MM.1S (cell line): ENCODE measurements at regions not wholly inside any gene's neighbourhood (a gene's known extent, or its start where the extent isn't known, plus 50 kb on each side); places are given as distances from the start of the nearest gene placed in this dataset.

Experiments used
- DNase-seq: peaks from one replicate; pipeline ENCODE4 v3.0.0-alpha.2; 2015
- H2AFZ ChIP-seq: fragments of 300-600 bp; sonication (generic); 2 replicates; pipeline ENCODE4 v1.6.0; 2016; ENCODE audit warnings: antibody characterized with exemption, low read length
- H3F3A ChIP-seq: fragments of 300-600 bp; sonication (generic); 2 replicates; pipeline ENCODE4 v1.6.1; 2016; ENCODE audit warnings: mild to moderate bottlenecking, antibody characterized with exemption, low read length, moderate library complexity, mixed read lengths; ENCODE audit not compliant: insufficient read depth
- H3K27ac ChIP-seq: fragments of 300-600 bp; sonication (generic); 2 replicates; pipeline ENCODE4 v1.5.1; 2016; ENCODE audit warnings: mild to moderate bottlenecking, low read length
- H3K27me3 ChIP-seq: fragments of 300-600 bp; sonication (generic); replicated peaks from 2 replicates; pipeline ENCODE4 v1.6.0; 2016; ENCODE audit warnings: low read length; ENCODE audit not compliant: insufficient read depth
- H3K36me3 ChIP-seq: fragments of 300-600 bp; sonication (generic); replicated peaks from 2 replicates; pipeline ENCODE4 v1.6.1; 2016; ENCODE audit warnings: mild to moderate bottlenecking, low read length, mixed read lengths; ENCODE audit not compliant: insufficient read depth
- H3K4me1 ChIP-seq: fragments of 300-600 bp; sonication (generic); 2 replicates; pipeline ENCODE4 v1.6.1; 2016; ENCODE audit warnings: low read length, mixed read lengths
- H3K4me2 ChIP-seq: fragments of 300-600 bp; sonication (generic); 2 replicates; pipeline ENCODE4 v1.6.0; 2016; ENCODE audit warnings: low read depth, low read length
- H3K4me3 ChIP-seq: fragments of 300-600 bp; sonication (generic); 2 replicates; pipeline ENCODE4 v1.5.1; 2016; ENCODE audit warnings: low read length, mixed read lengths
- H3K79me2 ChIP-seq: fragments of 300-600 bp; sonication (generic); 2 replicates; pipeline ENCODE4 v1.6.1; 2016; ENCODE audit warnings: mixed run types, low read length, mixed read lengths
- H3K9ac ChIP-seq: fragments of 300-600 bp; sonication (generic); 2 replicates; pipeline ENCODE4 v1.6.1; 2016; ENCODE audit warnings: low read length, mixed read lengths
- H3K9me2 ChIP-seq: fragments of 300-600 bp; sonication (generic); replicated peaks from 2 replicates; pipeline ENCODE4 v1.6.1; 2016; ENCODE audit warnings: mild to moderate bottlenecking, low read length, mixed read lengths; ENCODE audit not compliant: insufficient read depth
- H3K9me3 ChIP-seq: fragments of 300-600 bp; sonication (generic); replicated peaks from 2 replicates; pipeline ENCODE4 v1.6.1; 2016; ENCODE audit warnings: mild to moderate bottlenecking, low read length, mixed read lengths; ENCODE audit not compliant: insufficient read depth
- H4K20me1 ChIP-seq: fragments of 300-600 bp; sonication (generic); 2 replicates; pipeline ENCODE4 v1.6.1; 2016; ENCODE audit warnings: mild to moderate bottlenecking, low read length, moderate library complexity, mixed read lengths; ENCODE audit not compliant: insufficient read depth
- CTCF ChIP-seq: fragments of 300-600 bp; sonication (generic); IDR thresholded peaks from 2 replicates; pipeline ENCODE4 v1.5.1; 2016; ENCODE audit warnings: antibody characterized with exemption, low read length, mixed read lengths
- EZH2 ChIP-seq: fragments of 300-600 bp; sonication (generic); optimal IDR thresholded peaks from 2 replicates; pipeline ENCODE3; 2017; ENCODE audit warnings: low read depth, mild to moderate bottlenecking, antibody characterized with exemption, low read length, mixed read lengths
- EZH2phosphoT487 ChIP-seq: fragments of 300-600 bp; sonication (generic); IDR thresholded peaks from 2 replicates; pipeline ENCODE4 v1.6.1; 2018; ENCODE audit warnings: antibody characterized with exemption, low read length

GRCh38 chr10:30215141-30215540 lies 133.9 kb downstream of the MTPAP start:
- Histone ChIP-seq H3K27ac (no peak overlapping the region), H3K9ac (no peak overlapping the region), H3K4me1 (no peaks in the 10 kb centered on the region), H3K9me3 (no peaks in the 10 kb centered on the region), H3K9me2 (no peaks in the 10 kb centered on the region), H2AFZ (no peak overlapping the region), H3K79me2 (no peaks in the 10 kb centered on the region), H3K4me3 (no peak overlapping the region), H4K20me1 (no peaks in the 10 kb centered on the region), H3K27me3 (no peaks in the 10 kb centered on the region), H3K4me2 (no peak overlapping the region), H3K36me3 (no peaks in the 10 kb centered on the region), H3F3A (no peaks in the 10 kb centered on the region)
- no peak for TF ChIP-seq CTCF
- TF ChIP-seq EZH2phosphoT487, result no peak
- no peak for TF ChIP-seq EZH2
- DNase-seq, result no peak

GRCh38 chr10:30210296-30210695 lies 138.8 kb downstream of the MTPAP start:
- Histone ChIP-seq H3K9me2 (no peaks in the 10 kb centered on the region), H2AFZ (no peak overlapping the region), H4K20me1 (no peaks in the 10 kb centered on the region), H3K4me3 (no peak overlapping the region), H3K27ac (no peak overlapping the region), H3K79me2 (no peaks in the 10 kb centered on the region), H3K9ac (no peak overlapping the region), H3K27me3 (no peaks in the 10 kb centered on the region), H3K9me3 (no peaks in the 10 kb centered on the region), H3F3A (no peaks in the 10 kb centered on the region), H3K4me2 (no peak overlapping the region), H3K36me3 (no peaks in the 10 kb centered on the region), H3K4me1 (no peaks in the 10 kb centered on the region)
- DNase-seq, result no peak
- no peak for TF ChIP-seq EZH2
- TF ChIP-seq EZH2phosphoT487, result no peak
- TF ChIP-seq CTCF, result no peak

- Histone ChIP-seq H3K9me3 (no peaks in the 10 kb centered on the region), H3K9ac (no peak overlapping the region), H3K36me3 (no peaks in the 10 kb centered on the region), H3K9me2 (no peaks in the 10 kb centered on the region), H2AFZ (no peak overlapping the region), H4K20me1 (no peaks in the 10 kb centered on the region), H3F3A (no peaks in the 10 kb centered on the region), H3K4me2 (no peak overlapping the region), H3K27me3 (no peaks in the 10 kb centered on the region), H3K4me3 (no peak overlapping the region), H3K27ac (no peak overlapping the region), H3K79me2 (no peaks in the 10 kb centered on the region), H3K4me1 (no peaks in the 10 kb centered on the region)
- TF ChIP-seq CTCF, result no peak
- TF ChIP-seq EZH2phosphoT487, result no peak
- TF ChIP-seq EZH2, result no peak
- DNase-seq, result no peak
These were observed 140.7 kb downstream of the MTPAP start for GRCh38 chr10:30208330-30208729.
